IPS DF 19.7 (cell line): ENCODE measurements at regions not wholly inside any gene's neighbourhood (a gene's known extent, or its start where the extent isn't known, plus 50 kb on each side); places are given as distances from the start of the nearest gene placed in this dataset.
"Not testable (repeated sequence)": the region's sequence is repeated elsewhere in the genome, so short reads cannot be mapped to it uniquely, and the experiment has no call there.

ENCODE experiments used
- DNase-seq: peaks from one replicate; pipeline ENCODE4 v3.0.0-alpha.2; 2013; ENCODE audit warnings: low read depth, low spot score

GRCh38 chr6:14388371-14388770, 270.8 kb downstream of the CD83 start:
- no peak for DNase-seq

DNA sequence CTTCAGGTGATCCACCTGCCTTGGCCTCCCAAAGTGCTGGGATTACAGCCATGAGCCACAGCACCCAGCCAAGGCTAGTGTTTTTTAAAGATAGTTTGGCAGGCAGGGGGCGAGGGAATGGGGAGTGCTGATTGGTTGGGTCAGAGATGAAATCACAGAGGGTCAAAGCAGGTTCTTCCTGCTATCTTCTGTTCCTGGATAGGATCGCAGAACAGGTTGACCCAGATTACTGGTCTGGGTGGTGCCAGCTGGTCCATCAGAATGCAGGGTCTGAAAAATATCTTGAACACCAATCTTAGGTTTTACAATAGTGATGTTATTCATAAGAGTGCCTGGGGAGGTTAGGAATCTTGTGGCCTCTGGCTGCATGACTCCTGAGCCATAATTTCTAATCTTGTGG, 272.2 kb downstream of the CD83 start:
- DNase-seq = not testable (repeated sequence)

GRCh38 chr6:14390805-14391204, 273.2 kb downstream of the CD83 start:
- DNase-seq = no peak

DNA sequence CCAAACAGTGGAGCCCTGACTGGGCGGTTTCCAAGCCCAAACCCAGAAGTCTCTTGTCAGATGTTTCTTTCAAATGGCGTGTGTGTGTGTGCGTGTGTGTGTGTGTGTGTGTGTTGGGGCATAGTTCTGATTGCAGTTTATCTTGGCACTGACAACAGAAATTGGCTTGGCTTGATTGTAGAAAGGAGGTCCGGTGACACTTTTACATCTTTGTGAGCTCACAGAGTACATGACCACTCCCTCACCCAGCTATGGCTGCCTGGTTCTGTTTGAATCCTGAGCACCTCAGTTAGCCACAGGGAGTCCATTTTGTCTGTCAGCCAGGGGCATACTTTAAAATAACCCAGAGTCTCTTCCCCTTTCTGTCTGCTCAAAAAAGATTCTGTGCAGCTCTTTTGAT, 276.3 kb downstream of the CD83 start:
- no peak for DNase-seq

DNA sequence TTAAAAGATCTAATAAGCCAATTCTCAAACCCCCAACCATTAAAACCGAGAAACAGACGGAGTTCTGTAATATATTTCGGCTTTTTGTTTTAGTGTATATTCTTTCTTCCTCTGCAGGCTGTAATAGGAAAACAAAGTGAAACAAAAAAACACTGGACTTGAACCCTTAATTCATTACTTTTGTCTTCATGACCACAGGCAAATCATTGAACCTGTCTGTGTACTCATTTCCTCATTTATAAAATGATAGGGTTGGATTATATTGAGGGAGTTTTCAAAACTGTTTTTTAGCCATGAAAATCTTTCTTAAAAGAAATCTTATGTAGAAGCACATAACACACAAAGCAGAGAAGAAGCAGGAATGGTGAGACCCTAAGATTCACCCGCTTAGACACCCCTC, 278.8 kb downstream of the CD83 start:
- DNase-seq = no peak

DNA sequence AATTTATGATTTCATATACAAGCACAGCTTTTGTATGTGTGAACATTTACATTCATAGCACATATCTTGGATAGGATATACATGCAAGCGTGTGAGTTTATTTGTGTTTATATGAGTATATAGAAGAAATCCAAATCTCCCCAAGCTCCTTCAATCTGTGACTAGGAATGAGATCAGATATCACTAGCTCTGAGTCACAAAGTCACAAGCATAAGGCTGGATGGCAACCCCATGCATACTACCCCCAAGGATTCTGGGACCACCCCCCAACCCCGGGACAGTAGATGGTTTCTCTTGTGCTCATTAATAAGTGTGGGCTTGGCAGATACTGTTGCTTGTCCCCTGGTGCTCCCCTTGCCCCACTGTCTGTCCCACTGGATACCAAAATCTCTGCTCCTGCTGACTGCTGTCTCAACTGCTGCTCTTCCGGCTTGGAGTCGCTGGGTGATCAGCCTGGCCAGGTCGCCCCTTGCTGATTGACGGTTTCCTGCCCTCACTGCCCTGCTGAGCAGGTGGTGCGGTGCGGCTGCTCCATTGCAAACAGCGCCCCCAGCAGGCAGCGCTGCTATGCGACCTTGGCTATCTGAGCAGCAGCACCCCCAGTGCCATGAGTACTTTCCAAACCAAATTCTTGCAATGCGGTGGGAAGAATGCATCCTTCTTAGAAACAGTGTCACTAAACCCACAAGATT, 279.4 kb downstream of the CD83 start:
- DNase-seq = peak; percentile 73

DNA sequence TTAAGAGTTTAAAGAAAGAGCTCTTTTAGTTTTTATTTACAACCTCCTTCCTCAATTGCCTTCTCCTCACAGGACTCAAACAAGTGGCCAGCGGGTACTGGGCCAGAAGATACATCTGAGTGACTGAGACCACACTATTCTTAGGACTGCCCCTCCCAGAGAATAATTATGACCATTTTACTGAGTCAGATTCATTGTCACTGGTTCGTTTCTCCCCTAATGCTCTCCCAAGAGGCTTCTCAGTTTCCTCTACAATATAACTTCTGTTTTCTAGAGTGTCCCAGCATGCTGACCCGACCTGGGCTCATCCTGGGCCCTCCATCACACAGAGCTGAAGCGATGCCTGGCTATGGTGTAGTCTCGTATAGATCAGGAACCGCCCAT, 279.9 kb downstream of the CD83 start:
- DNase-seq = no peak

DNA sequence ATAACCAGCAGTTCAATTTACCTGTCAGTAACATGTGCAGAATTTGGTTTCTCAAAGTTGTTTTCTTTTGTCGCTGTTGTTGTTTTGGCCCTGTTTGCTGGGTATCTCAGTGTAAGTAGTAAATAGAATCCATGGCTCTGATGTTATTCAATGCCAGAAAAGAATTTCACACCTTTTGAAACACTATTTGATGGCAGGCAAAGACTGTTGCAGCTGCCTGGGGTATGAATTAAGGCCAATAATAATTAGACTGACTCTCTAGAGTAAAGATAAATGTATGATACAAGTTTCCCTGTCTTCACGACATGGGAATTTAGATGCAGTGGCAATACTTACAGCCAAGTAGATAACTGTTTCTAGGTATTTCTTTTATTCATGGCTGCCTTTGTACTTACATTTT, 281.4 kb downstream of the CD83 start:
- no peak for DNase-seq

DNA sequence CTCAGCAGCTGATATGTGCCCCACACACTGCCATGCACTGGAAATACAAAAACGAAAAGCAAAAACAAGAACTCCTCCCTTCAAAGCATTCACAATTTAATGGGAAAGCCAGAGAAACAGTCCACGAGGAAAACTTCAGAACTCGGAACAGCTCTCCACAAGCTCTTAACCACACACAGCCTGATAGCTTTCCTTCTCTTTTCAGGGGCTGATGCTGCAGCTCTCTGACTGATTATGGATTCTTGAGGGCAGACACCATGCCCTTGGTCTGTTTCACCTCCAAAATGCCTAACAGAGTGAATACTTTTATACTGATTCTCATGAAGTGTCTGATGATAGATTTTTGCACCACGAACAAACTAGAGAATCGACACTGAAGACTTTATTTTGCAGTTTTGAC, 282.1 kb downstream of the CD83 start:
- DNase-seq = peak; percentile 38

DNA sequence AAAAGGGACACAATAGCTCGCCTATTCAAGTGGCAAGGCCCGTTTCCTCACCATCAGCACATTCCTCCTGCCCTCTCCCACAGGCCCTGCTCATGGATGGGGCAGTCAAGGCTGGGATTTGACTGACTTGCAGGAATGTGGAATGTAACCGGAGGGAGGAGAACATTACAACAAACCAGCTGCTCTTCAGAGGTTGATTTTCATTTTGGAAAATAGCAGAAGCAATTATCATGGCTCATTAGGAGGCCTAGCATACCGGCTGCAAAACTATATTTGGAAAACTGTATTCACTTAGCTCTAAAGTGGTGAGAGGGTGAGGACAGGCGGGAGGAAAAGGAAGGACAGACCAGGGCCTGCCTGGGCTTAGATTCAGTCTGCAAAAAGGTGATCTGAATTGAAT, 283.7 kb downstream of the CD83 start:
- no peak for DNase-seq

DNA sequence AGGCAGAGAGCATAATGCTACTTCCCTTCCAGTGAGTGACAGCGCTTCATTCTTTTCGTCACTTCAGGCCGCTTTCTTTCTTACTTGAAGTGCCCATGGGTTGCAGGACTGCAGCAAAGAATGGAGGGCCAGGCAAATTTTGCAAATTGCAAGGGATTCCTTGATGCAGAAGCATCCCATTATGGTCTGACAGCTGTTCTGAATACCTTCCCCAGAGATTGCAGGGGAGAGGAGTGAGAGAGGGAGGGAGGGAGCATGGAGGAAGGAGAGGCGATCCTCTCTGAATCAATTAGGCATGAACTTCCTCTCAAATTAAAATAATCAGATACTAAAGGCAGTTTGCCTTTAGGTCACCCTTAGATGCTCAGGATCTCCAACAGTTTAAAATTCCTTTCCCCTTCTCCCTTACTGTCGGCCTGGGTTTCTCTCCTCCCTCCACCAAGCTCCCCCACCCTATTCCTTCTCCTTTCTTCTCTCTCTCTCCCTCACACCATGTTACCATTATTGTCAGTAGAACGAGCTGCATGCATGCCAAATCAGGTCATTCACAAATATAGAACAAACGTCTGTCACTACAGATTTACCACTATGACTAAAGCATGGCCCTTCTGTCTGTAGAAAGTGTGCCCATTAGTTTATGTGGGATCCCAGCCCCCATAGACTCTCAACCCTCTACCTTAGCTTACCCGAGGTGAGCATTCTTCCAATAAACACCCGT, 289.2 kb downstream of the CD83 start:
- no peak for DNase-seq

GRCh38 chr6:14408446-14408845, 290.9 kb downstream of the CD83 start:
- DNase-seq = no peak

DNA sequence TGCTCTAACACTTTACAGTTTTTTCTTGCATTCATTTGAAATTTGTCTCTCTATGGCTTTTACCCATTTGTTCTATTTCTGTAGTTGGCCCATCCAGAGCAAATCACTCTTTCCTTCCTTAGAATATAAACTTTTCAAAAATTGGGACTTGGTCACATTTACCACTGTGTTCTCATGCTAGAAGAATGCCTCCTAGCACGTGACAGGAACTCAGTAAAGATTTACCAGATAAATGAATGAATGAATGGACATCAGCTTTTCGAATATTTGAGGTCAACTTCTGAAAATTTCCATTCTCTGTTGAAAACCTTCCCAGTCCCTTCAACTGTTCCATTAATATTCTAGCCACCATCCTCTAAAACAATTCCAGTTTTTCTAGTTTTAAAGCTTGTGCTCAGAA, 294.5 kb downstream of the CD83 start:
- DNase-seq = no peak

- no peak for DNase-seq
These were observed 297.9 kb downstream of the CD83 start for GRCh38 chr6:14415452-14415851.

DNA sequence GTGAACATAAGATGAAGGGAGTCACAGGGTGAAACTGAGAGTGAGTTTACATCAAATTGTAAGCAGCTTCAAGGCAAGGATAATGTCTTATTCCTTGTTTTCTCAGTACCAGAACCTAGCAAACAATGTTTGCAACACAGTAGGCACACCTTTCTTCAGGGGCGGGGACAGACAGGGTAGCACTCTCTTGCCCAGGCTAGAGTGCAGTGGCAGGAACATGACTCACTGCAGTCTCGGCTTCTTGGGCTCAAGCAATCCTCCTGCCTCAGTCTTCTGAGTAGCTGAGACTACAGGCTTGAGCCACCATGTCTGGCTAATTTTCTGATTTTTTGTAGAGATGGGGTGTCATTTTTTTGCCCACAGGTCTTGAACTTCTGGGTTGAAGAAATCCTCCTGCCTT, 299.8 kb downstream of the CD83 start:
- DNase-seq = no peak

DNA sequence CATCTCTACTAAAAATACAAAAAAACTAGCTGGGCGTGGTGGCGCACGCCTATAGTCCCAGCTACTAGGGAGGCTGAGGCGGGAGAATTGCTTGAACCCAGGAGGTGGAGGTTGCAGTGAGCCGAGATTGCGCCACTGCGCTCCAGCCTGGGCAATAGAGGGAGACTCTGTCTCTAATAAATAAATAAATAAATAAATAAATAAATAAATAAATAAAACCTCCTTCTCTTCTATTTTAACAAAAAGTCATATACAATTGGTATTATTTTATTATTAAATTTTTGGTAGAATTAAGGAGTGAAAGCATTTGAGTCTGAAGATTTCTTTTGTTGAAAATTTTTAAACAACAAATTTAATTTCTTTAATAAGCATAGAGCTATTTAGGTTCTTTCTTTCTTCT, 301.7 kb downstream of the CD83 start:
- not testable (repeated sequence) for DNase-seq

- no peak for DNase-seq
These were observed 304.5 kb downstream of the CD83 start for GRCh38 chr6:14422061-14422460.

DNA sequence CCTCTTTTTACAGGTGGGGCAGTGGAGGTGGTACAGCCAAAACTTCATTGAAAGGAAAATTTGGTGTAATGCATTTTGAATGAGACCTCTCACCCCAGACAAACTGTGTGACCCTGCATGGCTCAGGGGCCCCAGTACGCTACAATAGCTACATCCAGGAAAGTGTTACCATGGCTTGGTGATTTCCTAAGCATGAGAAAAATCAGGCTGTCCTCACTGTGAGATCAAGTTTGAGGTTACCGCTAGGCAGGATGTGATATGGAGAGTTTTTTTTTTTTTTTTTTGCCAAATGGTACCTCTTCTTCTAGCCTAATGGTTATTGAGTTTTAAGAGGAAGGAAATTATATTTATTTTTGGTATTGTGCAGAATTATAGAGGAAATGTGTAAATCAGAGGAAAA, 305.3 kb downstream of the CD83 start:
- DNase-seq = no peak

GRCh38 chr6:14423330-14423729, 305.8 kb downstream of the CD83 start:
- no peak for DNase-seq

DNA sequence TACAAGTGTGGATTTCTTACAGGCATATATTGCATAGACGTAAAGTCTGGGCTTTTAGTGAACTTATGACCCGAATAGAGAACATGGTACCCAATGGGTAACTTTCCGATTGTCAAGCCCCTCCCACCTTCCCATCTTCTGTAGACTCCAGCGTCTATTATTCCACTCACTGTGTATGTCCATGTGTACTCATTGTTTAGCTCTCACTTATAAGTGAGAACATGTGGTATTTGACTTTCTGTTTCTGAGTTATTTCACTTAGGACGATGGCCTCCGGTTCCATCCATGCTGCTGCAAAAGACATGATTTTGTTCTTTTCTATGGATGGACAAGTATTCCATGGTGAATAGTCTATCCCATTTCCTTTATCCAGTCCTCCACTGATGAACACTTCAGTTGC, 306.4 kb downstream of the CD83 start:
- DNase-seq = no peak

DNA sequence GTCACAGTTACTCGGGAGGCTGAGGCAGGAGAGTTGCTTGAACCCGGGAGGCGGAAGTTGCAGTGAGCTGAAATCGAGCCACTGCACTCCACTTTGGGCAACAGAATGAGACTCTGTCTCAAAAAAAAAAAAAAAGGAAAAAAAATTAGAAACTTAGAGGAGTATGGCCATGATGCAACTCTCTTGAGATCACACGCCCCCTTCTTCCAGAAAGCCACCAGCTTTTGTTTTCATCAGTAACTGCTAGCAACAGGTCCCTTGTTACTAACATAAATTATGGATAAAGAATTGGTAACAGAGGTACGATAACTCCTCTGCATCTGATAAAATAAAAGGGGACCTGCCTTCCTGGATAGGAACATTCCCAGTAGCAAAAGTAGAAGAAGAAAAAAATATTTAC, 308.2 kb downstream of the CD83 start:
- no peak for DNase-seq

GRCh38 chr6:14426281-14426680, 308.7 kb downstream of the CD83 start:
- DNase-seq = no peak

- no peak for DNase-seq
These were observed 310.7 kb downstream of the CD83 start for GRCh38 chr6:14428269-14428668.

GRCh38 chr6:14429396-14429795, 311.8 kb downstream of the CD83 start:
- no peak for DNase-seq
